ENCODE measurements at regions not wholly inside any gene's neighbourhood (a gene's known extent, or its start where the extent isn't known, plus 50 kb on each side); places are given as distances from the start of the nearest gene placed in this dataset.

- TF ChIP-seq, protein P1, sequence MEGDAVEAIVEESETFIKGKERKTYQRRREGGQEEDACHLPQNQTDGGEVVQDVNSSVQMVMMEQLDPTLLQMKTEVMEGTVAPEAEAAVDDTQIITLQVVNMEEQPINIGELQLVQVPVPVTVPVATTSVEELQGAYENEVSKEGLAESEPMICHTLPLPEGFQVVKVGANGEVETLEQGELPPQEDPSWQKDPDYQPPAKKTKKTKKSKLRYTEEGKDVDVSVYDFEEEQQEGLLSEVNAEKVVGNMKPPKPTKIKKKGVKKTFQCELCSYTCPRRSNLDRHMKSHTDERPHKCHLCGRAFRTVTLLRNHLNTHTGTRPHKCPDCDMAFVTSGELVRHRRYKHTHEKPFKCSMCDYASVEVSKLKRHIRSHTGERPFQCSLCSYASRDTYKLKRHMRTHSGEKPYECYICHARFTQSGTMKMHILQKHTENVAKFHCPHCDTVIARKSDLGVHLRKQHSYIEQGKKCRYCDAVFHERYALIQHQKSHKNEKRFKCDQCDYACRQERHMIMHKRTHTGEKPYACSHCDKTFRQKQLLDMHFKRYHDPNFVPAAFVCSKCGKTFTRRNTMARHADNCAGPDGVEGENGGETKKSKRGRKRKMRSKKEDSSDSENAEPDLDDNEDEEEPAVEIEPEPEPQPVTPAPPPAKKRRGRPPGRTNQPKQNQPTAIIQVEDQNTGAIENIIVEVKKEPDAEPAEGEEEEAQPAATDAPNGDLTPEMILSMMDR (conservative IDR thresholded peaks at IDR 0.05; ENCODE audit: low read depth, low read length): no peak
- TF ChIP-seq EZH2phosphoT487 (IDR thresholded peaks at IDR 0.05; ENCODE audit: borderline replicate concordance, low read length) (no peak), EZH2 (IDR thresholded peaks at IDR 0.05; ENCODE audit: low read length, unreplicated experiment) (no peak)
Observed at GRCh38 chr20:24050119-24050518, 61.5 kb upstream of the GGTLC1 start.
